ENCODE measurements at regions not wholly inside any gene's neighbourhood (a gene's known extent, or its start where the extent isn't known, plus 50 kb on each side); places are given as distances from the start of the nearest gene placed in this dataset.

DNA sequence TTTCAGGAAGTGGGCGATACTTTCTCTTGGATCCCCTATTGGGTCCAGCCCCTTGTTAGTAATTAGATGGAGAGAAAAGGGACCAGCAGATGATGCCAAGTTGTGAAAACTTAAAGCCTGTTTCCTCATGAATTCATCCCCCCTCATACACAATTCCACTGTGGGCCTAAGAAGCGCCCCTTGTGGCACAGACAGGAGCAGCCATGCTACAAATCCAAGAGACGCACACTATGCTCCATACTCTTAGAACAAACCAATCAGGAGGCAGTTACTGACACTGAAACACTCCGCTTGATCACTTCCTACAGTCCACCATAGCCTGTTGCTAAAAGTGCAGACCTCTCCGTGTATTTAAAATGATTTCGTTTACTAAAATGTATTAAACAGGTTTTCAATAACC lies 111.3 kb upstream of the ARRDC4 start:
- H3K4me3 Mint-ChIP-seq = no peak overlapping the region
- no peak for DNase-seq (ENCODE audit: low spot score)
- H3K9me3 Mint-ChIP-seq = peaks cover 15% of the 10 kb centered on the region
- no peaks in the 10 kb centered on the region for H3K4me1 Mint-ChIP-seq
- H3K36me3 Mint-ChIP-seq = no peaks in the 10 kb centered on the region
- ChIA-PET CTCF (no interaction called here), POLR2A (no interaction called here)
- H3K27ac Mint-ChIP-seq = no peak overlapping the region
- TF ChIP-seq, protein P1, sequence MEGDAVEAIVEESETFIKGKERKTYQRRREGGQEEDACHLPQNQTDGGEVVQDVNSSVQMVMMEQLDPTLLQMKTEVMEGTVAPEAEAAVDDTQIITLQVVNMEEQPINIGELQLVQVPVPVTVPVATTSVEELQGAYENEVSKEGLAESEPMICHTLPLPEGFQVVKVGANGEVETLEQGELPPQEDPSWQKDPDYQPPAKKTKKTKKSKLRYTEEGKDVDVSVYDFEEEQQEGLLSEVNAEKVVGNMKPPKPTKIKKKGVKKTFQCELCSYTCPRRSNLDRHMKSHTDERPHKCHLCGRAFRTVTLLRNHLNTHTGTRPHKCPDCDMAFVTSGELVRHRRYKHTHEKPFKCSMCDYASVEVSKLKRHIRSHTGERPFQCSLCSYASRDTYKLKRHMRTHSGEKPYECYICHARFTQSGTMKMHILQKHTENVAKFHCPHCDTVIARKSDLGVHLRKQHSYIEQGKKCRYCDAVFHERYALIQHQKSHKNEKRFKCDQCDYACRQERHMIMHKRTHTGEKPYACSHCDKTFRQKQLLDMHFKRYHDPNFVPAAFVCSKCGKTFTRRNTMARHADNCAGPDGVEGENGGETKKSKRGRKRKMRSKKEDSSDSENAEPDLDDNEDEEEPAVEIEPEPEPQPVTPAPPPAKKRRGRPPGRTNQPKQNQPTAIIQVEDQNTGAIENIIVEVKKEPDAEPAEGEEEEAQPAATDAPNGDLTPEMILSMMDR (IDR thresholded peaks at IDR 0.05) = 0 out of 2 replicates have a peak, but pooled peaks have one; percentile 21
- no peak for TF ChIP-seq ETV6 (CRISPR knock-in tag; IDR thresholded peaks at IDR 0.05)
- ATAC-seq = peak; percentile 97
- no peaks in the 10 kb centered on the region for H3K27me3 Mint-ChIP-seq (ENCODE audit: low read depth)

DNA sequence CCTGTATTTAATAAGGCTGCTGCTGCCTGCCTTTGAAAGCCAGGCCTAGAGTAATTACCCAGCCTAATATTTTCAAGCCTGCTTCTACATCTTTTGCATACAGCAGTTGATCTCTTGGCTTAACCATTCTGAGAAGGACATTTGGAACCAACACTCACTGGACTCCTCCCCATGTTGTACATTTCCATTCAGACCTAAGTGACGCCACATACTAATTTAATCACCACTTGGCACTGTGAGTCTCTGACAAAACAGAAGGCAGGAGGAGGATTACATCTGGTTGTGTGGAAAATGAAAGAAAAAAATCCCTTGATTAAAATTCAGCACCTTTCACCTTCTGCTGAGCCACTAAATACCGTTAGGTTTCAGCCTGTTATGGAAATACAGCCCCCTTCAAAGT lies 102.2 kb upstream of the ARRDC4 start:
- Mint-ChIP-seq H3K4me1 (no peaks in the 10 kb centered on the region), H3K36me3 (no peaks in the 10 kb centered on the region), H3K27me3 (ENCODE audit: low read depth) (no peaks in the 10 kb centered on the region; the same call in 1 of the 2 replicates), H3K9me3 (peaks cover 24% of the 10 kb centered on the region), H3K27ac (no peak overlapping the region), H3K4me3 (no peak overlapping the region)
- TF ChIP-seq MYBL2 (CRISPR knock-in tag; IDR thresholded peaks at IDR 0.05) = no peak
- TF ChIP-seq ZNF121 (CRISPR knock-in tag; IDR thresholded peaks at IDR 0.05) = no peak
- no peak for TF ChIP-seq GABPB1 (CRISPR knock-in tag; IDR thresholded peaks at IDR 0.05)
- TF ChIP-seq HMGA2 (CRISPR knock-in tag; IDR thresholded peaks at IDR 0.05) = no peak
- no peak for TF ChIP-seq FOXJ3 (CRISPR knock-in tag; IDR thresholded peaks at IDR 0.05; ENCODE audit: borderline replicate concordance)
- TF ChIP-seq JUN (CRISPR knock-in tag; IDR thresholded peaks at IDR 0.05) = no peak
- TF ChIP-seq SMAD4 (CRISPR knock-in tag; IDR thresholded peaks at IDR 0.05) = no peak
- TF ChIP-seq, protein P2, sequence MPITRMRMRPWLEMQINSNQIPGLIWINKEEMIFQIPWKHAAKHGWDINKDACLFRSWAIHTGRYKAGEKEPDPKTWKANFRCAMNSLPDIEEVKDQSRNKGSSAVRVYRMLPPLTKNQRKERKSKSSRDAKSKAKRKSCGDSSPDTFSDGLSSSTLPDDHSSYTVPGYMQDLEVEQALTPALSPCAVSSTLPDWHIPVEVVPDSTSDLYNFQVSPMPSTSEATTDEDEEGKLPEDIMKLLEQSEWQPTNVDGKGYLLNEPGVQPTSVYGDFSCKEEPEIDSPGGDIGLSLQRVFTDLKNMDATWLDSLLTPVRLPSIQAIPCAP (CRISPR knock-in tag; IDR thresholded peaks at IDR 0.05) = no peak
- no peak for ATAC-seq
- POLR2A ChIA-PET = no interaction called here
- CTCF ChIA-PET = no interaction called here
- DNase-seq (ENCODE audit: low spot score) = no peak

DNA sequence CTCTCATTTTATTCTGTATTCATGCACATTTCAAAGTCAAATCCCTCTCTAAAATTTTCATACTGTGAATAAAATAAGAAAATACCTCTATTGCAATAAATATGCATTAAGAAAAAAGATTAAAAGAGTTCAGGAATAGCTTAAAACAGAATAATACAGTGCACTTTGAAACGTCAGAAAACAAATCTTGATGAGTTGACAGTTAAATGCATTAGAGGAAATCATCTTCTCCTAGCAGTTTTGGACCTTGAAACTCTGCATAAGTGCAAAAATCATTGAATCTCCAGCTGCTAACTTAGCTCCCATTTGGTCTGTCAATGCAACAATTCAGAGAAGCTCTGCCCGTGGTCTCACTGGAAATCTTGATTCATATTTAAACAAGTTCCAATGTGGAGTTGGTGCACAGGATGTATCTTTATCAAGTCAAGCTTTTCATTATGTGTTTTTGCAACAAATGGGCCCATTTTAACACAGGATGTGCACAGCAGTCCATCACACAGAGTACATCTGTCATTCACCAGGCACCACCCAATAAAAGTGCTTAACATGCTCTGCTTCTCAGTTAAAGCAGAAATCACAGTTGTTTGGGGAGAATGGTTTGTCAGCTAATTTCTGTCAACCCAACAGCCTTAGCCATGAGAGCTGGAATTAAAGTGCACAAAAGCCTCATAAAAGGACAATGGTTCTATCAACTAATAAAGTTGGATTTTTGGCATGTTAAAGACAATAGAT lies 98.8 kb upstream of the ARRDC4 start:
- ChIA-PET POLR2A (no interaction called here), CTCF (interaction anchor here (1.2 kb wide), 1 partner anchor 316 kb away, joined by 7 read pairs; no protein-coding TSS in a partner anchor)
- ATAC-seq (no peak), DNase-seq (ENCODE audit: low spot score) (no peak)
- Mint-ChIP-seq H3K27ac (no peak overlapping the region), H3K9me3 (peaks cover 16% of the 10 kb centered on the region), H3K36me3 (no peaks in the 10 kb centered on the region), H3K27me3 (ENCODE audit: low read depth) (no peaks in the 10 kb centered on the region; the same call in none of the 2 replicates), H3K4me1 (no peaks in the 10 kb centered on the region), H3K4me3 (no peak overlapping the region)
- TF ChIP-seq GTF2I (CRISPR knock-in tag; conservative IDR thresholded peaks at IDR 0.05) (no peak), HMGA2 (CRISPR knock-in tag; IDR thresholded peaks at IDR 0.05) (no peak), RORB (CRISPR knock-in tag; IDR thresholded peaks at IDR 0.05) (no peak), SP1 (CRISPR knock-in tag; conservative IDR thresholded peaks at IDR 0.05) (no peak), JAZF1 (CRISPR knock-in tag; IDR thresholded peaks at IDR 0.05) (no peak), PRRX2 (CRISPR knock-in tag; IDR thresholded peaks at IDR 0.05) (no peak), TEAD1 (CRISPR knock-in tag; IDR thresholded peaks at IDR 0.05) (no peak), NFYB (CRISPR knock-in tag; conservative IDR thresholded peaks at IDR 0.05; ENCODE audit: low read depth) (no peak), NFATC4 (CRISPR knock-in tag; IDR thresholded peaks at IDR 0.05) (no peak), NR2C2 (CRISPR knock-in tag; IDR thresholded peaks at IDR 0.05) (no peak), JUN (CRISPR knock-in tag; IDR thresholded peaks at IDR 0.05) (no peak)
- TF ChIP-seq, protein P3, sequence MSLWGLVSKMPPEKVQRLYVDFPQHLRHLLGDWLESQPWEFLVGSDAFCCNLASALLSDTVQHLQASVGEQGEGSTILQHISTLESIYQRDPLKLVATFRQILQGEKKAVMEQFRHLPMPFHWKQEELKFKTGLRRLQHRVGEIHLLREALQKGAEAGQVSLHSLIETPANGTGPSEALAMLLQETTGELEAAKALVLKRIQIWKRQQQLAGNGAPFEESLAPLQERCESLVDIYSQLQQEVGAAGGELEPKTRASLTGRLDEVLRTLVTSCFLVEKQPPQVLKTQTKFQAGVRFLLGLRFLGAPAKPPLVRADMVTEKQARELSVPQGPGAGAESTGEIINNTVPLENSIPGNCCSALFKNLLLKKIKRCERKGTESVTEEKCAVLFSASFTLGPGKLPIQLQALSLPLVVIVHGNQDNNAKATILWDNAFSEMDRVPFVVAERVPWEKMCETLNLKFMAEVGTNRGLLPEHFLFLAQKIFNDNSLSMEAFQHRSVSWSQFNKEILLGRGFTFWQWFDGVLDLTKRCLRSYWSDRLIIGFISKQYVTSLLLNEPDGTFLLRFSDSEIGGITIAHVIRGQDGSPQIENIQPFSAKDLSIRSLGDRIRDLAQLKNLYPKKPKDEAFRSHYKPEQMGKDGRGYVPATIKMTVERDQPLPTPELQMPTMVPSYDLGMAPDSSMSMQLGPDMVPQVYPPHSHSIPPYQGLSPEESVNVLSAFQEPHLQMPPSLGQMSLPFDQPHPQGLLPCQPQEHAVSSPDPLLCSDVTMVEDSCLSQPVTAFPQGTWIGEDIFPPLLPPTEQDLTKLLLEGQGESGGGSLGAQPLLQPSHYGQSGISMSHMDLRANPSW (CRISPR knock-in tag; conservative IDR thresholded peaks at IDR 0.05; ENCODE audit: low read depth) = no peak
- TF ChIP-seq, protein P4, sequence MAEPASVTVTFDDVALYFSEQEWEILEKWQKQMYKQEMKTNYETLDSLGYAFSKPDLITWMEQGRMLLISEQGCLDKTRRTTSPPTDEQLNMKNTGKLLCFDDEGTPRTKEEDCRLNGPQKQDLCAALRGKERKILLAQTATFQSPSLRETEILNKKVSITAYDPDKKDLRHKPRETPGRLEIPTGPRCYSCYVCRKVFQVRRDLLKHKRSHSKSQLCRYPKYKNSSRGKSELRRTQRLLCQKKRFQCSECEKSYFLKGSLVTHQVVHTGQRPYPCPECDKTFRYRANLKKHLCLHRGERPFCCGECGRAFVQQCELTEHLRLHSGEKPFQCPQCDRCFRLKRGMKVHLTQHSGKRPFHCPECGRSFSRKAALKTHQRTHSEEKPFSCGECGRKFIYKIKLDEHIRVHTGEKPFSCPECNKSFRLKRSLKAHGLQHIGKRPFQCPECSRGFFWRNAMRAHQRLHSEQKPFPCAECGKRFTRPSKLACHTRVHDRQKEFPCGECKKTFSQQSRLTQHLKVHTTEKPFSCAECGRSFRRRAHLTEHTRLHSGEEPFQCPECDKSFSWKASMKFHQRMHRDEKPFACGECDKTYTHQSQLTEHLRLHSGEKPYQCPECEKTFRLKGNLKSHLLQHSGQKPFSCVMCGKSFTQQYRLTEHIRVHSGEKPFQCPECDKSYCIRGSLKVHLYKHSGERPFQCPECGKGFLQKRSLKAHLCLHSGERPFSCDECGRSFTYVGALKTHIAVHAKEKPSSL (CRISPR knock-in tag; conservative IDR thresholded peaks at IDR 0.05) = no peak
- TF ChIP-seq, protein P5, sequence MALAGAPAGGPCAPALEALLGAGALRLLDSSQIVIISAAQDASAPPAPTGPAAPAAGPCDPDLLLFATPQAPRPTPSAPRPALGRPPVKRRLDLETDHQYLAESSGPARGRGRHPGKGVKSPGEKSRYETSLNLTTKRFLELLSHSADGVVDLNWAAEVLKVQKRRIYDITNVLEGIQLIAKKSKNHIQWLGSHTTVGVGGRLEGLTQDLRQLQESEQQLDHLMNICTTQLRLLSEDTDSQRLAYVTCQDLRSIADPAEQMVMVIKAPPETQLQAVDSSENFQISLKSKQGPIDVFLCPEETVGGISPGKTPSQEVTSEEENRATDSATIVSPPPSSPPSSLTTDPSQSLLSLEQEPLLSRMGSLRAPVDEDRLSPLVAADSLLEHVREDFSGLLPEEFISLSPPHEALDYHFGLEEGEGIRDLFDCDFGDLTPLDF (CRISPR knock-in tag; IDR thresholded peaks at IDR 0.05) = no peak
- TF ChIP-seq, protein P2 (CRISPR knock-in tag; IDR thresholded peaks at IDR 0.05) = no peak

All from WTC11 (cell line).